ENCODE measurements at regions not wholly inside any gene's neighbourhood (a gene's known extent, or its start where the extent isn't known, plus 50 kb on each side); places are given as distances from the start of the nearest gene placed in this dataset.
"Not testable (repeated sequence)": the region's sequence is repeated elsewhere in the genome, so short reads cannot be mapped to it uniquely, and the experiment has no call there.

DNA sequence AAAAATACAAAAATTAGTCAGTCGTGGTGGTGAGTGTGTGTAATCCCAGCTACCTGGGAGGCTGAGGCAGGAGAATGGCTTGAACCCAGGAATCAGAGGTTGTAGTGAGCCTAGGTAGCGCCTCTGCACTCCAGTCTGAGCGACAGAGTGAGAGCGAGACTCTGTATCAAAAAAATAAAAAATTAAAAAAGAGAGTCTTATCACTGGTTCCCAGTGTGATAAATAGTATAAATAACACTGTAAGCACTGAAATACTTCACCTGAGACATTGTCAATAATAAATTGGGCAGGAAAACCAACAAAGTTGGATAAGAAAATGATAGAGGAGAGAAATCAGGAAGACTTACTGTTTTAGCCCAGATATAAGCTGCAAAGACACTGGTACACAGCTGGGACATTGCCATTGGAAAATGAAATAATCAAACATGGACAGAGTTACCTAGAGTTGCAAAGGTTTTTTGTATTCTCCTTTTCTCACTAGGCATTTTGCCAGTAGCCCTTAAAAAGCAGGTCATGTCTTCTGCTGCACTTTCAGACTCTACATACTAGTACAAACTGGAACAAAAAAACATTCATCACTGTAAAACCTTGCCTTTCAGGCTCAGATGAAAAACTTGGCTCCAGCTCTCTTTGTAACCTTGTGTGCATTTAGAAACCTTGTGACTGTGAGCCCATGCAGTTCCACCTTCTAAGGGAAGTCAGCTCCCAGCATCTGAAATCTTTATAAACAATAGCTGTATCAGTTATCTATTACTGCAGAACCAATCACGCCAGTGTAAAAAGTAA lies 55.0 kb upstream of the PPP1R2C start:
- TF ChIP-seq, protein P1, sequence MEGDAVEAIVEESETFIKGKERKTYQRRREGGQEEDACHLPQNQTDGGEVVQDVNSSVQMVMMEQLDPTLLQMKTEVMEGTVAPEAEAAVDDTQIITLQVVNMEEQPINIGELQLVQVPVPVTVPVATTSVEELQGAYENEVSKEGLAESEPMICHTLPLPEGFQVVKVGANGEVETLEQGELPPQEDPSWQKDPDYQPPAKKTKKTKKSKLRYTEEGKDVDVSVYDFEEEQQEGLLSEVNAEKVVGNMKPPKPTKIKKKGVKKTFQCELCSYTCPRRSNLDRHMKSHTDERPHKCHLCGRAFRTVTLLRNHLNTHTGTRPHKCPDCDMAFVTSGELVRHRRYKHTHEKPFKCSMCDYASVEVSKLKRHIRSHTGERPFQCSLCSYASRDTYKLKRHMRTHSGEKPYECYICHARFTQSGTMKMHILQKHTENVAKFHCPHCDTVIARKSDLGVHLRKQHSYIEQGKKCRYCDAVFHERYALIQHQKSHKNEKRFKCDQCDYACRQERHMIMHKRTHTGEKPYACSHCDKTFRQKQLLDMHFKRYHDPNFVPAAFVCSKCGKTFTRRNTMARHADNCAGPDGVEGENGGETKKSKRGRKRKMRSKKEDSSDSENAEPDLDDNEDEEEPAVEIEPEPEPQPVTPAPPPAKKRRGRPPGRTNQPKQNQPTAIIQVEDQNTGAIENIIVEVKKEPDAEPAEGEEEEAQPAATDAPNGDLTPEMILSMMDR (conservative IDR thresholded peaks at IDR 0.05; ENCODE audit: low read length): no peak
- TF ChIP-seq EZH2phosphoT487 (IDR thresholded peaks at IDR 0.05; ENCODE audit: borderline replicate concordance): no peak
- H3K36me3 ChIP-seq (ENCODE audit: insufficient read depth, low read length): no peaks in the 10 kb centered on the region
- H4K20me1 ChIP-seq (ENCODE audit: insufficient read depth, low read length, poor library complexity, severe bottlenecking): no peaks in the 10 kb centered on the region
- H3F3A ChIP-seq (ENCODE audit: low read depth): no peaks in the 10 kb centered on the region
- H3K9ac ChIP-seq (ENCODE audit: low read depth, low read length, poor library complexity, severe bottlenecking): no peak overlapping the region
- H3K4me3 ChIP-seq (ENCODE audit: low read length, poor library complexity, severe bottlenecking): no peak overlapping the region
- no peak overlapping the region for H3K4me2 ChIP-seq (ENCODE audit: low read depth, low read length, poor library complexity, severe bottlenecking)
- no peaks in the 10 kb centered on the region for H3K9me3 ChIP-seq (ENCODE audit: insufficient read depth, low read depth, low read length)
- H3K9me2 ChIP-seq (replicated peaks; ENCODE audit: low read depth, low read length): no peaks in the 10 kb centered on the region
- no peak overlapping the region for H2AFZ ChIP-seq (ENCODE audit: low read length)
- H3K4me1 ChIP-seq (ENCODE audit: insufficient read depth, low read length, poor library complexity, severe bottlenecking): no peaks in the 10 kb centered on the region
- H3K27me3 ChIP-seq (ENCODE audit: insufficient read depth, low read length, poor library complexity, severe bottlenecking): no peaks in the 10 kb centered on the region
- no peaks in the 10 kb centered on the region for H3K79me2 ChIP-seq (ENCODE audit: insufficient read depth, low read length)

DNA sequence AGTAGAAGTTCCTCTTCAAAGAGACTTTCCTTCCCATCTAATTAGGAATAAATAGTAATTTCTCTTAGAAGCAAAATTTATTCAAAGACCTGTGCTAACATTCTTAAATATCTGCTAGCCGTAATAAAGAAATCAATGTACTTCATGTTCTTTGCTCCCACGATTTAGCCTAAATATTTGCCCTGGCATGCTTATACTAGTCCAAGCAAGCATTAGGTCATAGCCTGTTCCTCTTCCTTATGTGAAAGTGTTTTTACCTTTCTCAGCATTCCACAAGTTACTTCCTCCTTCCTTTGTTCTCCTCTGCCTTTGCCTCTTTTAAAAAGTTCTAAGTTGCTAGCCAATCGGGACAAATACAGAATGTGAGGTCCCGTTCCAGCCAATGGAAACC lies 55.6 kb upstream of the PPP1R2C start:
- not testable (repeated sequence) for H3K4me2 ChIP-seq (ENCODE audit: low read depth, low read length, poor library complexity, severe bottlenecking); H3K4me1 ChIP-seq (ENCODE audit: insufficient read depth, low read length, poor library complexity, severe bottlenecking); H3F3A ChIP-seq (ENCODE audit: low read depth); H3K9me2 ChIP-seq (replicated peaks; ENCODE audit: low read depth, low read length); H3K36me3 ChIP-seq (ENCODE audit: insufficient read depth, low read length); H3K79me2 ChIP-seq (ENCODE audit: insufficient read depth, low read length); H3K27me3 ChIP-seq (ENCODE audit: insufficient read depth, low read length, poor library complexity, severe bottlenecking); H3K9me3 ChIP-seq (ENCODE audit: insufficient read depth, low read depth, low read length); H3K9ac ChIP-seq (ENCODE audit: low read depth, low read length, poor library complexity, severe bottlenecking); H4K20me1 ChIP-seq (ENCODE audit: insufficient read depth, low read length, poor library complexity, severe bottlenecking); H3K4me3 ChIP-seq (ENCODE audit: low read length, poor library complexity, severe bottlenecking); H2AFZ ChIP-seq (ENCODE audit: low read length)

DNA sequence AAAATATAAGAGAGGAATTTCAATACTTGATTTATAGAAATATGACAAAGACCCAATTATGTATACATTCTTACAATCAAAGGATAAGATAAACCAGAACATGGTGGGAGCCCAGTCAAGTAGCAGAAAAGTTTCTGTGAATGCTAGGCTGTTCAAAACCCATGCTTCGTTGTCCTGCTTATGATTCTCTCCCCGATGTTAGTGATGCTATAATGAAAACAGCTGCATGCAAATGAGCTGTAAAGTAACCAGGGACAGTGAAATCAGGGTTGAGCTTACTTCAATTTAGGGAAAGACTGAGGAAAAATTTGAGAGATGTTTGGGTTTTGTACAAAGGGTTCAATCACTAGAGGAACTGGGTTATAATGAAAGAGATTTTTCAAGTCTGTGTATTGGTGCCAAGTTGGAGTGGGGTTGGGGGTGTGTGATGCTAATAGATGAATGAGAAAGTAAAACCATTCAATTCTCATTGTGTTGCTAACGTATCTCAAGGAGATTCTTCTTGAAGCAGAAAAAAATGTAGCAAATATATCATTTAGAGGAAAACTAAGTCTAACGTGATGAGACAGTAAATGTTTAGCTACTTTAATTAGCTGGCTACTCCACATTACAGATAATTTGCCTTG lies 59.3 kb upstream of the PPP1R2C start:
- Histone ChIP-seq H3K27me3 (ENCODE audit: insufficient read depth, low read length, poor library complexity, severe bottlenecking) (no peaks in the 10 kb centered on the region), H3K36me3 (ENCODE audit: insufficient read depth, low read length) (no peaks in the 10 kb centered on the region), H2AFZ (ENCODE audit: low read length) (no peak overlapping the region), H3K4me1 (ENCODE audit: insufficient read depth, low read length, poor library complexity, severe bottlenecking) (no peaks in the 10 kb centered on the region), H3K79me2 (ENCODE audit: insufficient read depth, low read length) (no peaks in the 10 kb centered on the region), H3K4me3 (ENCODE audit: low read length, poor library complexity, severe bottlenecking) (no peak overlapping the region), H3K9me2 (replicated peaks; ENCODE audit: low read depth, low read length) (no peaks in the 10 kb centered on the region), H4K20me1 (ENCODE audit: insufficient read depth, low read length, poor library complexity, severe bottlenecking) (no peaks in the 10 kb centered on the region), H3K9me3 (ENCODE audit: insufficient read depth, low read depth, low read length) (no peaks in the 10 kb centered on the region), H3F3A (ENCODE audit: low read depth) (no peaks in the 10 kb centered on the region), H3K4me2 (ENCODE audit: low read depth, low read length, poor library complexity, severe bottlenecking) (no peak overlapping the region), H3K9ac (ENCODE audit: low read depth, low read length, poor library complexity, severe bottlenecking) (no peak overlapping the region)
- TF ChIP-seq, protein P1 (conservative IDR thresholded peaks at IDR 0.05; ENCODE audit: low read length): no peak

DNA sequence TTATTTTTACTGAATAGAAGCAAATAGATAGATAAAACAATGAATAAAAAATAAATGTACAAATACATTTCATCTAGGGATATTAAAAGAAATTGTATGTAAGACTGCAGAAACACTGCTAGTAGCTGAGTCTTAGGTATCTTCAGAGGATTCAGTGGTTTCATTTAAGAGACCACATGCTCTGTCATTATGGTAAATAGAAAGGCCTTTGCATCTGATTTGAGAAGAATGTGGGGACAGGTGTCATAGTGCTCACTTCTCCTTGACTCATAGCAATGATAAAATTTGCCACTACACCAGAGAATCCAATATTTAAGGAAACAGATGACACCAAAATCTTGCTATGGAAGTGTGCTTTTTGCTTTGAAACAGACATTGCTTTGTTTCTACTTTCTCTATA lies 59.8 kb upstream of the PPP1R2C start:
- no peaks in the 10 kb centered on the region for H3K27me3 ChIP-seq (ENCODE audit: insufficient read depth, low read length, poor library complexity, severe bottlenecking)
- H3K9me2 ChIP-seq (replicated peaks; ENCODE audit: low read depth, low read length): no peaks in the 10 kb centered on the region
- H2AFZ ChIP-seq (ENCODE audit: low read length): no peak overlapping the region

More for the DNA sequence above, 59.8 kb upstream of the PPP1R2C start:
- Histone ChIP-seq H4K20me1 (ENCODE audit: insufficient read depth, low read length, poor library complexity, severe bottlenecking) (no peaks in the 10 kb centered on the region), H3K4me2 (ENCODE audit: low read depth, low read length, poor library complexity, severe bottlenecking) (no peak overlapping the region), H3K79me2 (ENCODE audit: insufficient read depth, low read length) (no peaks in the 10 kb centered on the region), H3K4me1 (ENCODE audit: insufficient read depth, low read length, poor library complexity, severe bottlenecking) (no peaks in the 10 kb centered on the region), H3K9ac (ENCODE audit: low read depth, low read length, poor library complexity, severe bottlenecking) (no peak overlapping the region), H3K36me3 (ENCODE audit: insufficient read depth, low read length) (no peaks in the 10 kb centered on the region), H3F3A (ENCODE audit: low read depth) (no peaks in the 10 kb centered on the region), H3K9me3 (ENCODE audit: insufficient read depth, low read depth, low read length) (no peaks in the 10 kb centered on the region), H3K4me3 (ENCODE audit: low read length, poor library complexity, severe bottlenecking) (no peak overlapping the region)
- TF ChIP-seq EZH2phosphoT487 (IDR thresholded peaks at IDR 0.05; ENCODE audit: borderline replicate concordance): no peak
- TF ChIP-seq, protein P1 (conservative IDR thresholded peaks at IDR 0.05; ENCODE audit: low read length): no peak
